NCI-H460 (cell line): ENCODE measurements at regions not wholly inside any gene's neighbourhood (a gene's known extent, or its start where the extent isn't known, plus 50 kb on each side); places are given as distances from the start of the nearest gene placed in this dataset.

Experiments used
- DNase-seq: peaks from one replicate; pipeline ENCODE4 v3.0.0-alpha.2; 2016; ENCODE audit warnings: low read depth; ENCODE audit errors: extremely low read depth

- DNase-seq: no peak
These were observed 163.9 kb downstream of the TSEN15 start for GRCh38 chr1:184215274-184215925.

GRCh38 chr1:184218458-184219075, 167.0 kb downstream of the TSEN15 start:
- no peak for DNase-seq

GRCh38 chr1:184219414-184219813, 167.4 kb upstream of the C1orf21 start:
- DNase-seq: no peak

- no peak for DNase-seq
These were observed 166.9 kb upstream of the C1orf21 start for GRCh38 chr1:184219883-184220282.

DNA sequence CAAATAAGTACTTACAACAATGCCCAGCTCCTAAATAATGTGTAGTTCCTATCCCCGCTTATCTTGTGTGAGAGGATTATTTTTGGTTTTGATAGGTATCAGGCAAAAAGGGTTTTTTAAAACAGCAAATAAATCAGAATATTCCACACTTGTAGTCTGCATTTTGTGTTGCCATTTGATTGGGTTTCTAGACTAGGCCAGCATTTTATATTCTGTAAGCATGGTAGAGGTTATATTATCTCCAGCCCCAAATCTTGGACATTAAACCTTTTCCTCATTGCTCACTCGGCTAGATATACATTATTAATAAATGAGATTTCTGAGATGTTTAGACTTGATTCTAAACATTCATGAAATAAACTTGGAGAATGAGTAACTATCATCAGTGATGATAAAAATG, 165.7 kb upstream of the C1orf21 start:
- no peak for DNase-seq

GRCh38 chr1:184222652-184223052, 164.2 kb upstream of the C1orf21 start:
- peak; percentile 52 for DNase-seq

GRCh38 chr1:184223216-184223615, 163.6 kb upstream of the C1orf21 start:
- DNase-seq: peak; percentile 5

DNA sequence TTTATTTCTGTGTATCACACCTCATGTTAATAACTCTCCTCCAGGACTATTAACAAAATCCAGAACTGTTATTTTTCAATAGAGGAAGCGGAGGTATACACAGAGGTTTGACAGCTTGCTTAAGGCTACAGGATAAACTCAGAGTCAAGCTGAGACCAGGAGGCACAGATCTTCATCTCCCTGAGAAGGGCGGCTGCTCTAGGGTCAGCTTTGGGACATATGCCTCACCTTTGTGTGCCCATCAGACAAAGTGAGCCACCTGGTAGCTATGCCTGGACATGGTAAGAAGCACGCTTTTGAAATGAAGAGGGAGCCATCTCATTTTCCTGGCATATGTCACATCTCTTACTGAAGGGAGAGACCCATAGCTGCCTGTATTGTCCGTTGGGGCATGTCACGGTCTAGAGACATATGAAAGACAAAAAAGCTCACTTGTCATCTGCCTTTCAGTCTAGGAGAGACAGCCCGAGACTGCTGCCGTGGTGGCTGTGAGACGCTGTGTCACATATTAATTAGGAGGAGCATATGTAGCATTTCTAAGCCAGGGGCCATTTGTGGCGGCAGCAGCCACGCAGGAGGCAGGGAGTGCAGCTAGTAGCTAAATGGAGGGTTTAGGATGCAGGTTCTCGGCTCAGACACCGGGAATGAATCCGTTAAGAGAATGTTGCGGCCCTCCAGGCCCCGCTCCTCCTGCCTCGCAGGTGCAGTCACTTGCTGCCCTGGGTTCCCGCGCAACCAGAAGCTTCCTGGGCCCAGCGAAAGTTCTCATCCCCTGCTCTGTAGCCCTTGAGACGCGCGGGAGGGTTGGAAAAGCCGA, 161.3 kb upstream of the C1orf21 start:
- DNase-seq: no peak

GRCh38 chr1:184226100-184226487, 160.7 kb upstream of the C1orf21 start:
- no peak for DNase-seq

GRCh38 chr1:184228558-184228957, 158.3 kb upstream of the C1orf21 start:
- no peak for DNase-seq

- no peak for DNase-seq
These were observed 149.2 kb upstream of the C1orf21 start for GRCh38 chr1:184237588-184237987.

DNA sequence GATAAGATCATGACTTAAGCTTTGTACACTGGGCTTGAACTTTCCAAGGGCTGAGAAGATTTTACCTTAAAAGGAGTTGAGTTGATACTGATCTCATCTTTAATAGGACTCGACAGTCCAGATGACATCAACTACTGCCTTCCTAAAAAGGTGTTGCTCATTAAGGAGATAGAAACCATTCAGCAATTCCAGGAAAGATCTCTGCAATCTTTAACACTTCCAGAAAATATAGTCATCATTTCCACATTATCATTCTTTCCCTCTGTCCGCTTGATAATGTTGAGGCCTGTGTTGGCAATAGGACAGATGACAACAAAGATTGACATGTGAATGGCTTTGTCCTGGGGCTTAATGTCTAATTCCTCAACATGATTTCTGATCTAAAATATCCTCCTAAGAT, 145.4 kb upstream of the C1orf21 start:
- no peak for DNase-seq

GRCh38 chr1:184242507-184242943, 144.3 kb upstream of the C1orf21 start:
- no peak for DNase-seq

DNA sequence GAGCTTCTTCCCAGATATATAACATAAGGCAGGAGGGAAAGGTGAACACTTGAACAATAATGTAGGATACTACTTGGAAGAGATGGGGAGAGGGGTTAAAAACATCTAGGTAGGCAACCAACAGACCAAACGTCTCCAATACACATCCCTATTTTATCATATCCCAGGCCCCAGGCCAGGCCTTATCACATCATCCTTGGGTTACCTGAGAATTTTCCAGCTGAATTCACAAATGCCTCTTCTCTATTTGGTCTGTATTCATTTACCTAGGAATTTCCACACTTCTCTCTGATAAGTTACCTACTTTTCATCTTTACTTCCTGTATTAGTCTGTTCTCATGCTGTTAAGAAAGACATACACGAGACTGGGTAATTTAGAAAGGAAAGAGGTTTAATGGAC, 141.9 kb upstream of the C1orf21 start:
- DNase-seq: no peak

DNA sequence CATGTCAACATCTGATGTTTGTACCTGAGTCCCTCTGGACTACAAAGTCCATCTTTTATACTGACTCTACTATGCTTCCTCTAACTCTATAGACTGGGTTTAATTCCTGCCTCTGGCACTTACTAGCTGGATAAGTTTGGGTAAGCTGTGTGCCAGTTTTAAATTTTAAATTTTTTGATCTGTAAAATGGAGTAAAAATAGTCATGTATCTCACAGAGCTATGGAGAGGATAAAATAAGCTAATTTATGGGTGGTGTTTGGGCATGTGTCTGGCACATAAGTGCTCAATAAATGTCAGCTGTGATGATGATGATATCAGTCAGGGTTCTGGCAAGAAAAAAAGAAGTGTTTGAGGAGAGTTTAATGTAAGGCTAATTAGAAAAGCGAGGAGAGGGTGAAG, 139.2 kb upstream of the C1orf21 start:
- no peak for DNase-seq

- DNase-seq: no peak
These were observed 132.9 kb upstream of the C1orf21 start for GRCh38 chr1:184253921-184254320.

GRCh38 chr1:184254849-184255248, 132.0 kb upstream of the C1orf21 start:
- DNase-seq: no peak

GRCh38 chr1:184255560-184255959, 131.3 kb upstream of the C1orf21 start:
- DNase-seq: no peak

GRCh38 chr1:184257873-184258272, 129.0 kb upstream of the C1orf21 start:
- no peak for DNase-seq

GRCh38 chr1:184258525-184258924, 128.3 kb upstream of the C1orf21 start:
- no peak for DNase-seq

GRCh38 chr1:184260382-184260781, 126.4 kb upstream of the C1orf21 start:
- DNase-seq: no peak

- no peak for DNase-seq
These were observed 124.7 kb upstream of the C1orf21 start for GRCh38 chr1:184262109-184262508.
